ENCODE measurements at regions not wholly inside any gene's neighbourhood (a gene's known extent, or its start where the extent isn't known, plus 50 kb on each side); places are given as distances from the start of the nearest gene placed in this dataset.

- TF ChIP-seq EZH2phosphoT487 (IDR thresholded peaks at IDR 0.05; ENCODE audit: borderline replicate concordance, low read length) (no peak), EZH2 (IDR thresholded peaks at IDR 0.05; ENCODE audit: low read length, unreplicated experiment) (no peak), CTCF (conservative IDR thresholded peaks at IDR 0.05; ENCODE audit: low read depth, low read length) (no peak)
These were observed 262.9 kb upstream of the CNTNAP5 start for GRCh38 chr2:123762221-123762620.

Measured in PC-3 (cell line).